GM21367 (cell line): ENCODE measurements at regions not wholly inside any gene's neighbourhood (a gene's known extent, or its start where the extent isn't known, plus 50 kb on each side); places are given as distances from the start of the nearest gene placed in this dataset.
"Not testable (repeated sequence)": the region's sequence is repeated elsewhere in the genome, so short reads cannot be mapped to it uniquely, and the experiment has no call there.

ENCODE experiments used
- ATAC-seq: cut with Tn5 transposase; IDR thresholded peaks from one replicate; pipeline ENCODE4 v1.9.1; 2021; ENCODE audit not compliant: unreplicated experiment

GRCh38 chr5:106399391-106399790 lies 1271.3 kb downstream of the EFNA5 start:
- ATAC-seq, result no peak

- ATAC-seq, result no peak
These were observed 1273.0 kb downstream of the EFNA5 start for GRCh38 chr5:106397700-106398099.

GRCh38 chr5:106393276-106393675 lies 1277.5 kb downstream of the EFNA5 start:
- no peak for ATAC-seq

GRCh38 chr5:106392766-106393165 lies 1278.0 kb downstream of the EFNA5 start:
- no peak for ATAC-seq

- not testable (repeated sequence) for ATAC-seq
These were observed 1283.0 kb downstream of the EFNA5 start for GRCh38 chr5:106387767-106388166.

GRCh38 chr5:106386287-106386686 lies 1284.5 kb downstream of the EFNA5 start:
- no peak for ATAC-seq

- no peak for ATAC-seq
These were observed 1290.0 kb downstream of the EFNA5 start for GRCh38 chr5:106380736-106381135.

- no peak for ATAC-seq
These were observed 1294.2 kb downstream of the EFNA5 start for GRCh38 chr5:106376522-106376921.

- no peak for ATAC-seq
These were observed 1295.8 kb downstream of the EFNA5 start for GRCh38 chr5:106374956-106375355.

GRCh38 chr5:106368021-106368420 lies 1302.7 kb downstream of the EFNA5 start:
- no peak for ATAC-seq

- ATAC-seq, result no peak
These were observed 1303.5 kb downstream of the EFNA5 start for GRCh38 chr5:106367281-106367680.

- no peak for ATAC-seq
These were observed 1307.2 kb downstream of the EFNA5 start for GRCh38 chr5:106363578-106363977.

- no peak for ATAC-seq
These were observed 1308.8 kb downstream of the EFNA5 start for GRCh38 chr5:106361905-106362304.

GRCh38 chr5:106331415-106331814 lies 1339.3 kb downstream of the EFNA5 start:
- ATAC-seq, result no peak

GRCh38 chr5:106324356-106324755 lies 1346.4 kb downstream of the EFNA5 start:
- no peak for ATAC-seq

- no peak for ATAC-seq
These were observed 1349.5 kb downstream of the EFNA5 start for GRCh38 chr5:106321242-106321641.

- no peak for ATAC-seq
These were observed 1356.4 kb downstream of the EFNA5 start for GRCh38 chr5:106314221-106314824.

GRCh38 chr5:106312360-106312759 lies 1358.4 kb downstream of the EFNA5 start:
- ATAC-seq, result no peak

GRCh38 chr5:106311230-106311915 lies 1359.4 kb downstream of the EFNA5 start:
- no peak for ATAC-seq

GRCh38 chr5:106307265-106307664 lies 1363.5 kb downstream of the EFNA5 start:
- no peak for ATAC-seq

- ATAC-seq, result no peak
These were observed 1364.3 kb downstream of the EFNA5 start for GRCh38 chr5:106306313-106307028.

GRCh38 chr5:106303911-106304310 lies 1366.8 kb downstream of the EFNA5 start:
- ATAC-seq, result no peak
